Adrenal gland (tissue), 9 donors: ENCODE measurements at regions not wholly inside any gene's neighbourhood (a gene's known extent, or its start where the extent isn't known, plus 50 kb on each side); places are given as distances from the start of the nearest gene placed in this dataset.

ENCODE experiments used
- DNase-seq, 7 donors: peaks; one replicate each; pipeline ENCODE4 v3.0.0-alpha.2; 2019 to 2020
- H3K27ac ChIP-seq, 5 donors: fragments of 200-600 bp; sonication (generic) in 4 of 5; 1 replicate in 3 of 5; 2 replicates in 2 of 5; pipeline versions ENCODE4 v1.5.1 to v1.8.0; 2016 to 2020; ENCODE audit warnings: mild to moderate bottlenecking in 1 of 5
- H3K27me3 ChIP-seq: fragments of 200-600 bp; 2 replicates; pipeline ENCODE4 v1.8.0; 2021
- H3K36me3 ChIP-seq, 2 donors: fragments of 200-600 bp; replicated peaks in 1 of 2; 1 replicate in 1 of 2; 2 replicates in 1 of 2; pipeline versions ENCODE4 v1.5.1 to v1.8.0; 2018 to 2022
- H3K4me1 ChIP-seq, 2 donors: fragments of 200-600 bp; replicated peaks in 1 of 2; 1 replicate in 1 of 2; 2 replicates in 1 of 2; pipeline versions ENCODE4 v1.5.1 to v1.8.0; 2018 to 2021
- H3K4me3 ChIP-seq, 4 donors: fragments of 200-600 bp; sonication (generic) in 3 of 4; one replicate each; pipeline ENCODE4 v1.5.1; 2016 to 2018
- H3K9me3 ChIP-seq, 3 donors: fragments of 200-600 bp; sonication (generic) in 1 of 3; replicated peaks in 1 of 3; 1 replicate in 2 of 3; 2 replicates in 1 of 3; pipeline versions ENCODE4 v1.5.1 to v1.8.0; 2016 to 2021
- POLR2A ChIP-seq, 2 donors: fragments of 450-650 bp; IDR thresholded peaks; one replicate each; pipeline ENCODE4 v1.6.1; 2017; ENCODE audit warnings: antibody characterized with exemption in 2 of 2, mild to moderate bottlenecking in 2 of 2, moderate library complexity in 1 of 2
- WGBS, 4 donors: extraction: QIAGEN DNeasy Blood & Tissue Kit in 2 of 4; methylation state at CpG; one replicate each; pipeline versions ENCODE4 v1.1.5 to v1.1.7; 2013 to 2017; 5-methylcytosine and 5-hydroxymethylcytosine counted together
- intact Hi-C, 2 donors: fragments of 100-400 bp; cut with DNase I; formaldehyde crosslinking; loops; one replicate each; pipeline versions ENCODE4 v1.14.1 to v1.15.0; 2022 to 2023
- TF ChIP-seq, protein P1 (sequence below), 6 experiments: fragments of 450-650 bp in 4 of 6; fragments of 200-600 bp in 2 of 6; sonication (generic) in 1 of 6; IDR thresholded peaks; 1 replicate in 5 of 6; 2 replicates in 1 of 6; pipeline versions ENCODE4 v1.5.1 to v1.8.0; 2016 to 2021; ENCODE audit warnings: antibody characterized with exemption in 6 of 6, mild to moderate bottlenecking in 2 of 6, moderate library complexity in 1 of 6
- donor health status: healthy with polysubstance abuse.
- donor health status: Bipolar disorder and iron deficiency.
- donor health status: DM: yes; HTN: yes; CAD: no.
- donor health status: DM: no; HTN: no; CAD: no.
- donor health status: DM: no; HTN: no; CAD: no.

DNA sequence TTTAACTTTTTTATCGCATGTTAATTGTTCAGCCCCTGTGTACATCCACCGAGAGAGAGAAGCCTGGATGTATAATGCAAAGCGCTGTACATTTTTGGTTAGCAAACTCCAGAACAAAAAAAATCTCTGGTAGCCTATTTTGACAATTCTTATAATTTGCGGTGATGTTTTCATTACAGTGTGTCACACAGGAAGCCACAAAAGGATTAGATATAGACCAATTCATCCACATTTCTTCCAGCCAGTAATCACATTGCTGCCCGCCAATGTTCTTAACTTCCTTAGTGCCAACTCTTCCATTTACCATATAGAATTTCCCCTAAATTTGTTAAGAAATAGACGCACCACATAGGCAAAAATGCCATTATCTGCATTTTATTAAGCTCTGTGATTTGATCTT lies 435.6 kb downstream of the EFNA5 start:
- no peaks in the 10 kb centered on the region for H3K27me3 ChIP-seq
- 90 to 93% (median 91%) methylated on average over 6 of the region's 6 CpGs for WGBS, 4 donors

DNA sequence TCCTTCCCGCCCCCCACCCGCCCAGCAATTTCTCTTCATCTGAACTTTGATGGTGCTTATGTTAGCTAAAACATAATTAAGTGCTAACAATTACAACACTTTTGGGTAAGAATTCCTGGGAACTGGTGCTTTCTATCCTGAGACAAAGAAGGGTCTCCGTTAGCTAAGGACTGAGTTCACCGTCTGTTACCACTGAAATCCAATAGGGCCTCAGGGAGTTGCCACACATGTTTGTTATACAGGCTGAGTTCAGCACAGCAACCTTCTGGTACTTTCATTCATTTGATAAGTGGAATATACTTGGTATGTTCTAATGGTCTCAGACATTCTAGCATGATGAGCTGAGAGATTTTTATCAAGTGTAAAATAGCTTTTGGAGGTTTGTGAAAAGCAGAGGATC lies 437.9 kb downstream of the EFNA5 start:
- Histone ChIP-seq H3K9me3 (no peaks in the 10 kb centered on the region), H3K27ac (no peak overlapping the region), H3K27me3 (no peaks in the 10 kb centered on the region), H3K4me3 (no peak overlapping the region), H3K4me1 (no peaks in the 10 kb centered on the region), H3K36me3 (no peaks in the 10 kb centered on the region)
- WGBS, 4 donors = 73 to 97% (median 86%) methylated on average over 4 of the region's 4 CpGs
- no peak for TF ChIP-seq POLR2A (IDR thresholded peaks at IDR 0.05)
- DNase-seq = no peak
- intact Hi-C loops = no loop called here

More for the DNA sequence above, 435.6 kb downstream of the EFNA5 start:
- H3K4me3 ChIP-seq = no peak overlapping the region
- no peaks in the 10 kb centered on the region for H3K36me3 ChIP-seq
- TF ChIP-seq, protein P1, sequence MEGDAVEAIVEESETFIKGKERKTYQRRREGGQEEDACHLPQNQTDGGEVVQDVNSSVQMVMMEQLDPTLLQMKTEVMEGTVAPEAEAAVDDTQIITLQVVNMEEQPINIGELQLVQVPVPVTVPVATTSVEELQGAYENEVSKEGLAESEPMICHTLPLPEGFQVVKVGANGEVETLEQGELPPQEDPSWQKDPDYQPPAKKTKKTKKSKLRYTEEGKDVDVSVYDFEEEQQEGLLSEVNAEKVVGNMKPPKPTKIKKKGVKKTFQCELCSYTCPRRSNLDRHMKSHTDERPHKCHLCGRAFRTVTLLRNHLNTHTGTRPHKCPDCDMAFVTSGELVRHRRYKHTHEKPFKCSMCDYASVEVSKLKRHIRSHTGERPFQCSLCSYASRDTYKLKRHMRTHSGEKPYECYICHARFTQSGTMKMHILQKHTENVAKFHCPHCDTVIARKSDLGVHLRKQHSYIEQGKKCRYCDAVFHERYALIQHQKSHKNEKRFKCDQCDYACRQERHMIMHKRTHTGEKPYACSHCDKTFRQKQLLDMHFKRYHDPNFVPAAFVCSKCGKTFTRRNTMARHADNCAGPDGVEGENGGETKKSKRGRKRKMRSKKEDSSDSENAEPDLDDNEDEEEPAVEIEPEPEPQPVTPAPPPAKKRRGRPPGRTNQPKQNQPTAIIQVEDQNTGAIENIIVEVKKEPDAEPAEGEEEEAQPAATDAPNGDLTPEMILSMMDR (IDR thresholded peaks at IDR 0.05) = no peak
- no peak for TF ChIP-seq POLR2A (IDR thresholded peaks at IDR 0.05)
- no peak overlapping the region for H3K27ac ChIP-seq
- DNase-seq = no peak
- intact Hi-C loops = no loop called here
- H3K4me1 ChIP-seq = no peaks in the 10 kb centered on the region
- H3K9me3 ChIP-seq = no peaks in the 10 kb centered on the region

DNA sequence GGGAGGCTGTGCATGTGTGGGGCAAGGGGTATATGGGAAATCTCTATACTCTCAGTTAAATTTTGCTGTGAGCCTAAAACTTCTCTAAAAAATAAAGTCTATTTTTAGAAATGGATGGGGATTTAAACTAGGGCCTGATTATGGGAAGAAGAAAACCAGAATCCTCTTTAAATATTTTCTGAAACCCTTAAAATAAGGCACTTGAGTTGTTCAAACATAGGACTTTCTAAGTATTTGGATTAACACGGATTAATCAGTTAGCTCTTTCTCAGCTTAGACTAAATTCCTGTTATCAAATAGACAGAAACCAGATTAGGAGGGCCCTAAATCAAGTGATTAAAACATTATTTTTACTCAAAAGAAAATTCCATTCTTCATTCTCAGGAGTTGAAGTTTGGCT lies 438.4 kb downstream of the EFNA5 start:
- no peak for DNase-seq

DNA sequence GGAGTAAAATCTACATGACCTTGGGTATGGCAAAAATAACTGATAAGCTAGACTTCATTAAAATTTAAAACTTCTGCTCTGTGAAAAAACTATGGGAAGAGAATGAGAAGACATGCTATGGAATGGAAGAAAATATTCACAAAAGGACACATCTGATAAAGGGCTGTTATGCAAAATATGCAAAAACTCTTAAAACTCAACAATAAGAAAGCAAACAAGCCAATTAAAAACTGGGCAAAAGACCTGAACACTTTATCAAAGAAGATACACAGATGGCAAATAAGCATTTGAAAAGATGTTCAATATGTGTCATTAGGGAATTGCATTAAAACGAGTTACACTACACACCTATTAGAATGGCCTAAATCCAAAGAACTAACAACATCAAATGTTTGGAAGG lies 439.5 kb downstream of the EFNA5 start:
- intact Hi-C loops = no loop called here

More for the DNA sequence above, 438.4 kb downstream of the EFNA5 start:
- intact Hi-C loops = no loop called here
- Histone ChIP-seq H3K4me3 (no peak overlapping the region), H3K4me1 (no peaks in the 10 kb centered on the region), H3K27me3 (no peaks in the 10 kb centered on the region), H3K9me3 (no peaks in the 10 kb centered on the region), H3K36me3 (no peaks in the 10 kb centered on the region), H3K27ac (no peak overlapping the region)
- TF ChIP-seq POLR2A (IDR thresholded peaks at IDR 0.05) = no peak
- TF ChIP-seq, protein P1 (IDR thresholded peaks at IDR 0.05) = no peak
- 76 to 86% (median 81%) methylated on average over 1 of the region's 1 CpG for WGBS, 4 donors

DNA sequence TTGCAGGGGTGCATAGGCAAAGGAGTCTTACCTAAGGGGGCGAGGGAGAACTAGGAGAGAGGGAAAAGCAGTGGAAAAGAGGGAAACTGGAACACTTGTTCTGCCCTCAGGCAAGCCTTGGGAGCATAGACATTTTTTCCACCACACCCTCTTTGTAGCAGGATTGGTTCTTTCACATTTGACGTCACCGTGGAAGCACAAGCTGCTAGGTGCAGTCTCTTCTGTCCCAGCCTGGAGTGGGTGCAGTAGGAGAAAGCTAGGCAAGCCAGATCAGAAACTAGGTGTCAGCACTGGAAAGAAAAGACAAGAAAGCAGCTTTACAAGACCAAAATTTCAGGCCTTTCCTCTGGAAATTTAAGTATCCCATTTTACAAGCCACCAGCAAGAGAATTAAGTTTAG lies 440.4 kb downstream of the EFNA5 start:
- Histone ChIP-seq H3K36me3 (no peaks in the 10 kb centered on the region), H3K27ac (no peak overlapping the region), H3K9me3 (no peaks in the 10 kb centered on the region), H3K4me1 (no peaks in the 10 kb centered on the region), H3K4me3 (no peak overlapping the region), H3K27me3 (no peaks in the 10 kb centered on the region)
- 77 to 86% (median 80%) methylated on average over 3 of the region's 3 CpGs for WGBS, 4 donors
- intact Hi-C loops = no loop called here
- DNase-seq = no peak
- TF ChIP-seq, protein P1 (IDR thresholded peaks at IDR 0.05) = no peak
- no peak for TF ChIP-seq POLR2A (IDR thresholded peaks at IDR 0.05)

More for the DNA sequence above, 439.5 kb downstream of the EFNA5 start:
- no peak overlapping the region for H3K4me3 ChIP-seq
- WGBS, 4 donors = 50 to 76% (median 71%) methylated on average over 1 of the region's 1 CpG
- no peak overlapping the region for H3K27ac ChIP-seq
- H3K9me3 ChIP-seq = no peaks in the 10 kb centered on the region
- DNase-seq = no peak
- no peaks in the 10 kb centered on the region for H3K4me1 ChIP-seq
- H3K27me3 ChIP-seq = no peaks in the 10 kb centered on the region
- no peaks in the 10 kb centered on the region for H3K36me3 ChIP-seq
- TF ChIP-seq, protein P1 (IDR thresholded peaks at IDR 0.05) = no peak
- no peak for TF ChIP-seq POLR2A (IDR thresholded peaks at IDR 0.05)
